Stimulated activated CD4-positive, alpha-beta T cell treated with anti-CD3 and anti-CD28 coated beads, Interleukin-2, amount 100 ng/mL, for 48 hours (primary cell): ENCODE measurements at regions not wholly inside any gene's neighbourhood (a gene's known extent, or its start where the extent isn't known, plus 50 kb on each side); places are given as distances from the start of the nearest gene placed in this dataset.
"Not testable (repeated sequence)": the region's sequence is repeated elsewhere in the genome, so short reads cannot be mapped to it uniquely, and the experiment has no call there.

Experiments
- DNase-seq, 2 donors: peaks; one replicate each; pipeline ENCODE4 v3.0.0-alpha.2; 2020

DNA sequence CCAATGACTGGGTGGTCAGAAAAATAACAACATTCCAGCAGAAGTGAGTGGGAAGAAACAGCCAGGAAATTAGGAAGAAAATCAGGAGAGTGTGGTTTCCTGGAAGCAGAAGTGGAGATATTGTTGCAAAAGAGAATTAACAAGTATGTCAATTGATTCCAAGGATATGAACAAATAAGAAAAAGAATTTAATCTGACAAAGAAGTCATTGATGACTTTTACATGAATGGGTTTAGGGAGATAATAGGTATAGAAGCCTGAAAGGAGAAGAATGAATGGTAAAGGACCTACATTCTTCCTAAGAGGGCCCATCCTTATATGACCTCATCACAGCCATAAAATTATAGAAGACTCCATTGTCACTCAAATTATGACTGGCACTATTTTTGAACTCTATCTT lies 1440.1 kb downstream of the OTOL1 start:
- DNase-seq = no peak

DNA sequence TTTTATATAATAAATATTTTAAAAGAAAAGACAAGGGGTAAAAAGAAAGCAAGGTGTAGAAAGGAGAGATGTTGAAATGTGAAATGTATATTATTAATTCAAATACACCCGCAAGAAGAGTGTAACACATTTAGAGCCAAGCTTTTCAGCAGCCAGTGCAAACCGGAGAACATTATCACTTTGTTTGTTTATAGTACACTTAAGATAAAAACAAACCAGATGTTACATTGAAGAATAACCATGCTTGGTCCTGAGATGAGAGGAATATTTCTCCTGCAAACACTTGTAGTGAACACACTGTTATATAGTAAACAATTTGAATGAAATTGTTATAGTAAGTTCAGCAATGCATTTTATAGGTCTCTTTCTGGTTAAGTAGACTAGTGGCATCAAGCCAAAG lies 1441.5 kb downstream of the OTOL1 start:
- no peak for DNase-seq

DNA sequence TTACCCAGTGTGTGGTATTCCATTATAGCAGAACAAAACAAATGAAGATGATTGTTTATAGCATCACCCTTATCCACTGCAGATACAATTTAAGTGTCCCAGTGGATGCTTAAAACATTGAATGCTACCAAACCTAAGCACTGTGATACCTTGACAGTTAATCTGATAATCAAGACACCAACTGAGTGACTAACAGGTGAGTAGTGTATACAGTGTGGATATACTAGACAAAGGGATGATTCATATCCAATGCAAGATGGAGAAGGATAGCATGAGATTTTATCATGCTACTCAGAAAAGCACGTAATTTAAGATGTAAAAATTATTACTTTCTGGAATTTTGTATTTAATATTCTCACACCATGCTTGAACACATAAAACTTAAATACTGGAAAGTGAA lies 1449.0 kb downstream of the OTOL1 start:
- no peak for DNase-seq

DNA sequence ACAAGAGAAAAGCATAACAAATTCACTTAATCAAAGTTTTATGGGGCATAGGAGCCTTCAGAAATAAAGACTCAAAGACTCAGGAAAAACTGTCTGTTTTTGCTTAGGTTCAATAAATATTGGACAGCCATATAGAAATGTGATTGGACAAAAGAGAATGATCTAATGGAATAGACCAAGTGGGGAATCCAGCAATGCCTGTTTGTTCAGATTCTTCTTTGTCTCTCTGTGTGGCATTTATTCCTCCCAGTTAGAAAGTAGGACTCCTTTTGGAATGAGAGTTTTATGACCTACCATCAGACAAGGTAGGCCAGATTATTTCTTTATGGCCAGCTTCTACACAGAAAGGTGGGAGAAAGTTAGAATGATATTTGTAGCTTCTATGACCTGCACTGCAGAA lies 1460.1 kb downstream of the OTOL1 start:
- no peak for DNase-seq

DNA sequence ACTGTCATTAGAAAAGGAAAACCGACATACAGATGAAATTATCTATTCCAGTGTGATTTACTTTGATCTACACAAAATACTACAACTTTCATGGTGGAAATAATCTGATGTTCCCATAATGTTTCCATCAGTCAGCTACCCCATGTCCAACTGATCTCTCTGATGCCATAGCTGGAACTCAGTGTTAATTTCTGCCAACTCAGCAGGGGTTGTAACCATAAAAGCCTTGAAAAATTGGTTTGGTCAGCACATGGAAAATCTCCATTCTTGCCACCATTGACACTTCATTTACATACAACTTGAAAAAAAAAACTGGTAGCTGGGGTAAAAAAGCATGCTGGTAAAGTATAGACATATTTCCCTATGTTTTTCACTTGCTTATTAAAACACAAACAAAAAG lies 1463.7 kb downstream of the OTOL1 start:
- DNase-seq = no peak

DNA sequence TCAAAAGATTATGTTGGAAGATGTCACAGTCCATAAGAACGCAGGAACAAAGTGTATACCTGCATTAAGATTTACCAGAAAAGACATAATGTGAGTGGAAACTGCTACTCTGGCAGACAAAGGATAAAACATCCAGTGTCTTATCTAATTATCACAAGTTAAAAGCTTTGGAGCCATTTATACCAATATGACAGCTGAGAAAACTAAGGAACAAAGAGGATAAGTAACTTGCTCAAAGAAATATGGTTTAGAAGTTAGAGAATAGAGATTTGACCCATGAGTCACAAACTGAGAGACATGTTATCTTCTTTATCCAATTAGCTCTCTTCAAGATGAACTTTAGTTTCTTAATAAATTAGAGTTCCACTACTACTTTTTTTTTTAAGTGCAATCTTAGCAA lies 1473.7 kb downstream of the OTOL1 start:
- DNase-seq = no peak

DNA sequence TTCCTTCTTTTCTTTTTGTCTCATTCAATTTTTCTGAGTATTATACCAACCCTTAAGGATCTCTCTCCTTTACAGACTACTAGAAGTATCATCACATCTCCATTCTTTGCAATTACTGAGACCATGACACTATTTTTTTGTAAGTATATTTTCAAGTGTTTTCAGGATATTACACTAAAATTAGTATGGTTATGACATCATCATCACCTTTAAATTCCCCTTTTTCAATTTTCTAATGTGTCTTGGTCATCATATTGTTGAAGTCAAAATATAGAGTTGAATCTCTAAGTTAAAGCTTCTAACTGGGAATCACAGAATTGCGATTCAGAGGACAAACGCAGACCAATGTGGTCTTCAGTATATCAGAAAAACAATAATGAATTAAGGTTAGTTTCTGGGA lies 1475.1 kb downstream of the OTOL1 start:
- no peak for DNase-seq

DNA sequence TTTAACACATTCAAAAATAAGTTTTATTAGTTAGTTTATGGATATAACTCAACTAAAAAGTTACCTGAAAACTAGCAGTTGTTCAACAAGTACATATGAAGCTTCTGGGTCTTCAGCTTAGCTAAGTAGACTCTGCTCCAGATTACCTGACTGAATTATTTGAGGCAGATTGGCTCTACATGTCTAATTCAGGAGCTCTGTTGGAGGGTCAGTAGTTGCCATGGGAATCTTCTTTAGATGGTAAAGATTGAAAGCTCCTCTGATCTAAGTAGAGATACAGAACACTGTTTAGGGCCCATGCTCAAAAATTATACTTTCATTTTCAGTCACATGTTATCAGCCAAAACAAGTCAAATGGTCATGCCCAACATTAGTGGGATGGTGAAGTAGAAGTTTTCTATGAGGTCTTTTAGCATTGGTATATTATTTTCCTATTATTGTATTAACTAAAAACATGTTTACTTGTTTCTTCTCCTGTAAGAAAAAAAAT lies 1476.9 kb downstream of the OTOL1 start:
- DNase-seq = no peak

DNA sequence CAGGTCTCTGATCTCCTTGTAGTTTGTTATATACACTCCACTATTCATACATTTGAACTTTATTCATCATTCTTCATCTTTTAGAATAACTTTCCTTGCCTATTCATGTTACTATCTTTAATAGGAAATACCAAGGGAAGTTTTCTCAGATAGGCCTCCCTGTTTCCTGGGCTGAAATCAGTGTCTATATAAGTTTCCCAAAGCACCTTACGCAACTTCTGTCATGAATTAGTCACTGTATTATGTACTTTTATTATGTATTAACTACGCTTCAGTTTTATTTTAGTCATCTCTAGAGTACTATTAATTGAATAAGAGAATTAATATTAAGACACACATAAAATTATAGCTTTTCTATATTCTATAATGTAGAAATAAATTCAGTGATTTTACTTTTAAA lies 1481.5 kb downstream of the OTOL1 start:
- no peak for DNase-seq

DNA sequence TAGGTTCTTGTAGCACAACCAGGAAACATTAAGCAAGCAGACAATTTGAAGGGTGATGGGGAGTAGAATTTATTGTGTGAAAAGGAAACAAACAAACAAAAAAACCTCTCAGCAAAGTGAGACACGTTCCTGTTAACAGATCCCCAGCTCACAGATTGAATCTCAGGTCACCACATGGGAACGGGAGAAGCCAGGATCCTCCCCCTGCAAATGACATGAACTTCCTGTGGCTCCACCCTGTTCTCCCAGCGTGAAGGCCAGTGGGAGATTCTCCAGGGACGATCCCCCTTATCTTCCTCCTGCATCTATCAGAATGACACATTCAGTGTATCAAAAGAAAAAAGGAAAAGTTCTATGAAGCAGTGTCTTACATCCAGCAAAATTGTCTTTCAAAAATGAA lies 1488.1 kb downstream of the OTOL1 start:
- no peak for DNase-seq

DNA sequence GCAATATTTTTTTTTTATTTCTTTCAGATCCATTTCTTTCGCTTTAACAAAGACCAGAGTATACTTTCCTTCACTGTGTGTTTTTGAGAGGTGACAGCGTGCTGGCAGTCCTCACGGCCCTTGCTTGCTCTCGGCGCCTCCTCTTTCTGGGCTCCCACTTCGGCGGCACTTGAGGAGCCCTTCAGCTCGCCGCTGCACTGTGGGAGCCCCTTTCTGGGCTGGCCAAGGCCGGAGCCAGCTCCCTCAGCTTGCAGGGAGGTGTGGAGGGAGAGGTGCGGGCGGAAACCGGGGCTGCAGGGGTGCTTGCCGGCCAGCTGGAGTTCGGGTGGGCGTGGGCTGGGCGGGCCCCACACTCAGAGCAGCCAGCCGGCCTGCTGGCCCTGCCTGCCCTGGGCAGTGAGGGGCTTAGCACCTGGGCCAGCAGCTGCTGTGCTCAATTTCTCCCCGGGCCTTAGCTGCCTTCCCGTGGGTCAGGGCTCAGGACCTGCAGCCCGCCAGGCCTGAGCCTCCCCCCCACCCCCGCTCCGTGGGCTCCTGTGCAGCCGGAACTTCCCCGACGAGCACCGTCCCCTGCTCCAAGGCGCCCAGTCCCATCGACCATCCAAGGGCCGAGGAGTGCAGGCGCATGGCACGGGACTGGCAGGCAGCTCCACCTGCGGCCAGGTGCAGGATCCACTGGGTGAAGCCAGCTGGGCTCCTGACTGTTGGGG lies 1490.6 kb downstream of the OTOL1 start:
- not testable (repeated sequence) for DNase-seq

DNA sequence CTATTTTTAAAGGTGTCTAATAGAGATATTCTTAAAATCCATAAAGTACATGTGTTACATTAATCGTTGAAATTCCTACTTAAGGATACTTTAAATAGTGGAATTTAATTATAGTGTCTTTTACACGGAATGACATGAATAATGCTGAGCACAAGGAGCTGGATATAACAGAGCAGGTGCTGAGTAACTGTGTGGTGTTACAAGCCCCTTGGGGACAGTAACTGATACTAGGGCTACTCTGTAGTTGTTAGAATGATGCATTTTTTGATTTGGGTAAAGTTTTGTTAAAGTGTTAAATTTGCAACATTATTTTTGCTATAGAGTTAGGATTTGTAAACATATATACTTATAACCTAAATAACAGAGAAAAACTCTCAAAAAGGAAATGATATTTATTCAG lies 1496.1 kb downstream of the OTOL1 start:
- DNase-seq = no peak

DNA sequence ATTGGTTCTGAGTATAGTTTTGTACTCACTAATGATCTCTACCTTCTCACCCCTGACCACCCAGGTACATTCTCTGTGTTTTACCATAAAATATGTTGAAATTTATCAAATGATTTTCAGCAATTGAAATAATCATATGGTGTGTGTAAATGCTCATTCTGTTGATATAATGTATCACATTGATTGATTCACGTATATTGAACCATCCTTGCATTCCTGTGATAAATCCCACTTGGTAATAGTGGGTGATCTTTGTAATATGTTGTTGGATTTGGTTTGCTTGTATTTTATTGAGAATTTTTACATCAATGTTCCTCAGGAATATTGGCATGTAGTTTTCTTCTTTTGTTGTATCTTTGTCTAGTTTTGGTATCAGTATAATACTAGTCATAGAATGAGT lies 1497.6 kb downstream of the OTOL1 start:
- no peak for DNase-seq

DNA sequence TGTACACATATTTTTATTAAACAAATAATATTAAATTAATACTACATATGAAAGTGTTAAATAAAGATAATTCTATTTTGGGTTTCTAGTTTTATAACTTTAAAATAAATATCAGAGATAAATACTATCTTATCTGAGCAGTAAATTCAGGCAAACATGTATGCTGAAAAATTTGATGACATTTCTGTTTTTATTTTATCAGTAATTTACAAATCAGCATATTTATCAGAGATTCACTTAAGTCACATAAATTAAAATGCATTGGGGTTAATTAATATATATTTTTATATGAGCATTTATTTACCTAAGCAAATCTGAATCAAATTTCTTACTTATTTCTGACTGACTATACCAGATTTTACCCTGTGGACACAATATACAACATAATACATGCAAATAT lies 1499.8 kb downstream of the OTOL1 start:
- DNase-seq = no peak

DNA sequence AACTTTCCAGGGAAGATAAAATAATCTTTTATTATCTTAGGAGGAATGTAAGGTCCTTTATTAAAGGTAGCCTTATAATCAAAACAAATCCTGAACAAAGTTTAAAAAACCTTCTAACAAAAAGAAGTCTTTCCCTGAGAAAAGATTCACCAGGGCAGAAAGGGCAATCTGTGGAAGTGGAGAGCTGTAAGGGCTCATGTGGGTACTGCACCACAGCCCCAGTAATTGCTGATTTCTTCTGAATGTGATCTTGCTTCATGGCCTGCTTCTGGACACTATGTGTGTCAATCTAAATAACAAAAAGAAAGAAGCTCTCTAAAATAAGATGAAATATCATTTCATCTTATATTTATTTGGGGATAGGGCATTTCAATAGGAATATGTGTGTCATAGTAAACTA lies 1501.6 kb downstream of the OTOL1 start:
- no peak for DNase-seq

DNA sequence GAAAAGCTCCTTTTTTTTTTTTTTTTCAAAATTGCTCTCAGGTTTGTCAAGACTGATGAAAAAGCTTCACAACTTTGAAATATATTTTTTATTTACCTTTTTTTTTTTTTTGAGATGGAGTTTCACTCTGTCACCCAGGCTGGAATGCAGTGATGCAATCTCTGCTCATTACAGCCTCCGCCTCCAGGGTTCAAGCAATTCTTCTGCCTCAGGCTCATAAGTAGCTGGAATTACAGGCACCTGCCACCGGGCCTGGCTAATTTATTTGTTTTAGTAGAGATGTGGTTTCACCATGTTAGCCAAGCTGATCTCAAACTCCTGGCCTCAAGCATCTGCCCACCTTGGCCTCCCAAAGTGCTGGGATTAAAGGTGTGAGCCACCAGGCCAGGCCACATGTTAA lies 1515.0 kb downstream of the OTOL1 start:
- no peak for DNase-seq

DNA sequence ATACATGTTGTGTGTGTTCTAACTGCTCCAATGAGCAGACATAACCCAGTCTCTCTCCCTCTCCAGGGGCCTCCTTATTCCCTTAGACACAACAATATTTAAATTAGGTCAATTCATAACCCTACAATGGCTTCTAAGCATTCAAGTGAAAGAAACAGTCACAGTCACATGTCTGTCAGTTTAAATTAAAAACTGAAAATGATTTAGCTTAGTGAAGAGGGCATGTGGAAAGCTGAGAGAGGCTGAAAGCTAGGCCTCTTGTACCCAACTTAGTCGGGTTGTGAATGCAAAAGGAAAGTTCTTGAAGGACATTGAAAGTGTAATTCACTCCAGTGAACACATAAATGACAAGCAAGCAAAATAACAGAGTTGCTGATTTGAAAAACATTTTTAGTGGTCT lies 1519.6 kb downstream of the OTOL1 start:
- no peak for DNase-seq

DNA sequence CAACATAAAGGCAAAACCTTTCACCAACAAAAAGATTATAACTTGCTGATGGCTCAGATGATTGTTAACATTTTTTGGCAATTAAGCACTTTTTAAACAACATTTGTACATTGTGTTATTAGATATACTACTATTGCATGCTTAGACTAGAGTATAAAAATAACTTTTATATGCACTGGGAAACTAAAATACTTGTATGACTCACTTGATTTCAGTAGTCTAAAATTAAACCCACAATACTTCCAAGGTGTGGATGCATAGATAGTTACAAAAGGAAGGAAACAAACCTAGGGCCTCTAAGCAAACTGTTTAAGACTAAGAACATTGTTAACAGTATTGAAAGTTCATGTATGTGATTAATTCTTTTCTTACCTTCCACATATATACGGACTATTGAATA lies 1521.5 kb downstream of the OTOL1 start:
- DNase-seq = no peak

DNA sequence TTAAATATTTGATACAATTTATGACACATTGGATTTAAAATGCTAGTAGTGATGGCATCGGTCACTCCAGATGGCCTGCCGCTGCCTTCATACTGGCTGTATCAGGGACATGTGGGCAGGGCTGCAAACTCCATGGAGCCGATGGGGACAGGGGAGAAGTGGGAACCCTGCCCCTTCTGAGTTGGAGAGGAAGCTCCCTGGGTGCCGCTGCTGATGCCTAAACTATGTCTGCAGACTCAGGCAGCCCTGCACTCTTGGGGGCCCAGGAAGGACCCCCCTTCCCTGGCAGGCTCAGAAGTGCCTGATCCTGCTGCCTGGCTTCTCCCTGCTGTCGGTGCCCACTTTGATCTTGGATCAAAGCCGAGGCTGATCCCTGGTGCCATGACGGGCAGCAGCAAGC lies 1522.1 kb downstream of the OTOL1 start:
- no peak for DNase-seq

DNA sequence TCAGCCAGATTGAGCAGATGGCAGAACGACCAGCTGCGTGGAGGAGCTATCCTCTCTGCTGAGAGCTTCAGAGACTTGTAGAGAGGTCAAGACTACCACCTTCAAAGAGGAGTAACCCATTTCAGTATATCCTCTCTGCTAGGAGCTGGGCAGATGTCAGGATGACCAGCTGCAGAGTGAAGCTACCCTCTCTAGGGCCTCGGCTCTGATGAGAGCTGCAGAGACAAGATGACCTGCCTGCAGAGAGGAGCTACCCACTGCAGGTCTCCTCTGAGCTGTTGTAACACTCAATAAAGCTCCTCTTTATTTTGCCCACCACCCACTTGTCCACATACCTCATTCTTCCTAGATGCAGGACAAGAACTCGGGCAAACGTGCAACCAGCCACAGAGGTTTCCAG lies 1522.7 kb downstream of the OTOL1 start:
- no peak for DNase-seq

DNA sequence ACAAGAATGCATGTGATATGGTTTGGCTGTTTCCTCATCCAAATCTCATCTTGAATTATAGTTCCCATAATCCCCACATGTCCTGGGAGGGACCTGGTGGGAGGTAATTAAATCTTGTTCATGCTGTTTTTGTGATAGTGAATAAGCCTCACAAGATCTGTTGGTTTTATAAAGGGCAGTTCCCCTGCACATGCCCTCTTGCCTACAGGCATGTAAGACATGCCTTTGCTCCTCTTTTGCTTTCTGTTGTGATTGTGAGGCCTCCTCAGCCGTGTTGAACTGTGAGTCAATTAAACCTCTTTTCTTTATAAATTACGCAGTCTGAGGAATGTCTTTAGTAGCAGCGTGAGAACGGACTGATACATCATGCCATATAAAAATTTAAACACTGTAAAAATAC lies 1537.0 kb downstream of the OTOL1 start:
- no peak for DNase-seq

DNA sequence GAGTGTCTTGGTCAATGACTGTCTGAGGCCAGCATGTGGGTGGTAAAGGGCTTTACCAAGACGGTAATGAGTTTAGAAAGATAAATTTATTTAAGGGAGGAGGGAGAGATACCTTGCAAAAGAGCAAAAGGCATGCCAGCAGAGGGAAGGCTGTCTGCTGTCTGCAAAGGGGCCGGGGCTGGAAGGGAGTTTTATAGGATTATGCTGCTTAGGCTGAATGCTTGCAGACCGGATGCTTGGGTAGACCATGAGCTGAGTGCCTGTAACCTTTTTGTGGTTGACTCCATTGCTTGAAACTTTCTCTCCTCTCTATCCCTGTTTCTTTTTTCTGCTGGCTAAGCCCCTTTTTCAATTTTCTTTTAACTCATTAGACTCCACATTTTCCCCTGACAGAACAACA lies 1543.0 kb downstream of the OTOL1 start:
- DNase-seq = no peak

DNA sequence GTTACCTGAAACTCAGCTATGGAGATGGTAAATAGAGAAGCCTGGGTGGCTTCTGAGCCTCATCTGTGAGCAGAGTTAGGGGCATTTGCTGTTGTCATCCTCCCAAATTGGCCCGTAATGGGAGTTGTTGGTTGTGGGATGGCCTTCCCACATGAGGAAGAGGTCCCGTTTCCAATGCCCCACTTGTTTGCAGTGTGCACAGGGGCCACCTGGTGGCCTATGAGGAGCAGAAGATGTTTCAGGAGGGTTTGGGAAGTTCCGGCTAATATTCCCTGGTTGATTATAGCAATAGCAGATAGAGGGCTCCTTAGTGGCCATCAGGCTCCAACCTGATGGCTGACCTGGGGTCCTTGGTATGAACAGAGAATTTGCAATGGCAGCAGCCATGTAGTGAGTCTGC lies 1546.5 kb downstream of the OTOL1 start:
- no peak for DNase-seq

DNA sequence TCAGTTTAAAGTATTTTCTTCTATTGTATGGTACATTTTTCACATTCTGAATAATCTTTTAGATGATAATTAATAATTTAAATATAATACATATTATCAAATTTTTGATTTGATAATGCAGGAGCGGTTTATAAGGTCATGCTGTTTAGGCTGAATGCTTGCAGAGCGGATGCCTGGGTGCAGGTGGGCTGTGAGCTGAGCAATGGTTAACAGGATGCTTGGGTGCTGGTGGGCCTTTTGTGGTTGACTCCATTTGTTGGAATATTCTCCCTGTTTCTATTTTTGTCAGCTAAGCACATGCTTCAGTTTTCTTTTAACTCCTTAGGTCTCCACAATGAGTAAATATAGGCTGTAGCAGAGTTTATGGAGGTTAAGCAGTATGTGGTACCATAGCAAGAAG lies 1549.3 kb downstream of the OTOL1 start:
- DNase-seq = no peak

DNA sequence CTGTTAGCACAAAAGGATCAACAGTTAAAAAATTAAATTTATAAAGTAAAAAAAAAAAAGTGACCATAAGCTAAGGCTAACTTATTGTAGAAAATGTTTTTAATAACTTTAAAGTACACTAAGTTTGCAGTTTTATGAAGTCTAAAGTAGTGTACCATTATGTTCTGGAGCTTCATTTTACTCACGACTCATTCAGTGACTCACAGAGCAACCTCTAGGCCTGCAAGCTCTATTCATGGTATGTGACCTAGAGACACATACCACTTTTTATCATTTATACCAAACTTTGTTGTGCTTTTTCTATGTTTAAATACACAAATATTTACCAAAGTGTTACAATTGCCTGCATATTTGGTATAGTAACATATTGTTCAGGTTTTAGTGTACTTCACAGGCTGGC lies 1552.3 kb downstream of the OTOL1 start:
- no peak for DNase-seq
